ENCODE measurements at regions not wholly inside any gene's neighbourhood (a gene's known extent, or its start where the extent isn't known, plus 50 kb on each side); places are given as distances from the start of the nearest gene placed in this dataset.

DNA sequence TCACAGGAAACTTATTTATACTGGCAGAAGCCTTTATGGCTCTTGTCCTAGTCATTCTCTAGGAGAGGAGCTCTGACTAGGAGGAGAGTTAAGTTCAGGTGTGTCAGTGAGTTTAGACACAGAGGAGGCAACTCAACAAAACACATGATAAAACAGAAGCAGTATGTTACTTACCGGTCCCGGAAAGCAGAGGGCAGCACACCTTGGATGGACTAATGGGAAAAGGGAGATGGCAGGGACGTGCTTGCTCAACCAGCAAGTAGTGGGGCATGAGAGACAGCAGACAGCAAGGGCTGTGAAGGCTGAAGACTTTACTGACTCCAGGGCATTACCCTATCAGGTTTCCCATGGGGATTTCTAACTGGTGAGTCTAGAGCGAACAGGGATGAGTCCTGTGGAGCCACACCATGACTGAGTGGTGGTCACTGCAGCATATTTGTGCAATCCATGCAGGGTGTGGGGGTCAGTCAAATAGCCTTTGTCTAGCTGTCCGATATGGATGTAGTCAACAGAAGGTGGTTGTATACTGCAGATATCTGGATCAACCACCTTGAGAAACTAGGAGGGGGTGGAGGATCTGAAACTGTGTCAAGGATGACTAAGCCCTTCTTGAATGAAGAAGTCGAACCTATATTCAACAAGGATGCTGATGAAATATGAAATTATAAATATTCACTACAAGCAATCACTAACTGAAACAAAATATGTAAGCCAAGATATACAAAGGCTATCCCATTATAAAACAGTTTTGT, 596.3 kb upstream of the CHRM3 start (continued):
- TF ChIP-seq, protein P1, sequence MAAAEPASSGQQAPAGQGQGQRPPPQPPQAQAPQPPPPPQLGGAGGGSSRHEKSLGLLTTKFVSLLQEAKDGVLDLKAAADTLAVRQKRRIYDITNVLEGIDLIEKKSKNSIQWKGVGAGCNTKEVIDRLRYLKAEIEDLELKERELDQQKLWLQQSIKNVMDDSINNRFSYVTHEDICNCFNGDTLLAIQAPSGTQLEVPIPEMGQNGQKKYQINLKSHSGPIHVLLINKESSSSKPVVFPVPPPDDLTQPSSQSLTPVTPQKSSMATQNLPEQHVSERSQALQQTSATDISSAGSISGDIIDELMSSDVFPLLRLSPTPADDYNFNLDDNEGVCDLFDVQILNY (CRISPR knock-in tag; conservative IDR thresholded peaks at IDR 0.05), result no peak

DNA sequence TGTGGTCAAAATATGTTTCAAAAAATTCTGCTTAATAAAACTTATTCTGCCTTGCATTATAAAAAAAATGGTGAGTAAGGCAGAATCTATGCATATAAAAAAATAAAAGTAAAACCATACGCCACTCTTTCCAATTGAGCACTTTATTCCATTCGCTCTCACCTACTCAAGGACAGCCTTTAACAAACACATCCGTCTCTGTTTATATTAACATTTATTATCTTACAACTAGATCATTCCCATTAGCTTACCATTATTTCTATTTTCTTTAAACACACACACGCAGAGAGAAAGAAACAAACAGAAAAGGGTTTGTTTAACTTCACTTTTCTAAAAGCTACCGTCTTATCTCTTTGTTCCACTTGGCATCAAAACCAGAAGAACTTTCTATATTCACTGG, 598.9 kb upstream of the CHRM3 start:
- Histone ChIP-seq H3K27ac (ENCODE audit: extremely low read length, insufficient read depth, low read length) (no peak overlapping the region), H3K4me1 (ENCODE audit: insufficient read depth, low read length) (no peaks in the 10 kb centered on the region), H3K9me3 (ENCODE audit: low read length) (peaks cover 81% of the 10 kb centered on the region), H3K9ac (ENCODE audit: insufficient read depth, low read depth, low read length) (no peak overlapping the region), H3K36me3 (replicated peaks in 1 of 2; ENCODE audit: control insufficient read depth in 1 of 2, insufficient read depth in 2 of 2, low read length in 2 of 2) (no peaks in the 10 kb centered on the region), H2AFZ (ENCODE audit: low read length) (no peak overlapping the region), H3K27me3 (ENCODE audit: control insufficient read depth in 1 of 2, insufficient read depth in 2 of 2, low read length in 2 of 2) (no peaks in the 10 kb centered on the region), H3K4me2 (ENCODE audit: low read depth, low read length) (no peak overlapping the region), H3K4me3 (replicated peaks in 1 of 3; ENCODE audit: insufficient read depth in 1 of 3, low read depth in 2 of 3, low read length in 3 of 3) (no peak overlapping the region), H3K79me2 (ENCODE audit: insufficient read depth, low read length) (no peaks in the 10 kb centered on the region), H4K20me1 (ENCODE audit: insufficient read depth, low read length) (no peaks in the 10 kb centered on the region)
- FAIRE-seq (no peak), DNase-seq (ENCODE audit: low spot score) (no peak), ATAC-seq (no peak)
- no TSS peak for BruUV-seq (replicated peaks)
- in situ Hi-C loops (cut with HindIII; ENCODE audit: extremely low pct_ligation_motif_present, low pct_unique_long_range_greater_than_20kb) (no loop called here), intact Hi-C loops (cut with micrococcal nuclease; ENCODE audit: unreplicated experiment) (no loop called here)
- WGBS (ENCODE audit: low lambda C conversion rate), result 15% methylated on average over 5 of the region's 5 CpGs
- POLR2A ChIA-PET, result no interaction called here
- CTCF ChIA-PET (ENCODE audit: low intra/inter-chr PET ratio, low total read pairs), result no interaction called here
- TF ChIP-seq, protein P2, sequence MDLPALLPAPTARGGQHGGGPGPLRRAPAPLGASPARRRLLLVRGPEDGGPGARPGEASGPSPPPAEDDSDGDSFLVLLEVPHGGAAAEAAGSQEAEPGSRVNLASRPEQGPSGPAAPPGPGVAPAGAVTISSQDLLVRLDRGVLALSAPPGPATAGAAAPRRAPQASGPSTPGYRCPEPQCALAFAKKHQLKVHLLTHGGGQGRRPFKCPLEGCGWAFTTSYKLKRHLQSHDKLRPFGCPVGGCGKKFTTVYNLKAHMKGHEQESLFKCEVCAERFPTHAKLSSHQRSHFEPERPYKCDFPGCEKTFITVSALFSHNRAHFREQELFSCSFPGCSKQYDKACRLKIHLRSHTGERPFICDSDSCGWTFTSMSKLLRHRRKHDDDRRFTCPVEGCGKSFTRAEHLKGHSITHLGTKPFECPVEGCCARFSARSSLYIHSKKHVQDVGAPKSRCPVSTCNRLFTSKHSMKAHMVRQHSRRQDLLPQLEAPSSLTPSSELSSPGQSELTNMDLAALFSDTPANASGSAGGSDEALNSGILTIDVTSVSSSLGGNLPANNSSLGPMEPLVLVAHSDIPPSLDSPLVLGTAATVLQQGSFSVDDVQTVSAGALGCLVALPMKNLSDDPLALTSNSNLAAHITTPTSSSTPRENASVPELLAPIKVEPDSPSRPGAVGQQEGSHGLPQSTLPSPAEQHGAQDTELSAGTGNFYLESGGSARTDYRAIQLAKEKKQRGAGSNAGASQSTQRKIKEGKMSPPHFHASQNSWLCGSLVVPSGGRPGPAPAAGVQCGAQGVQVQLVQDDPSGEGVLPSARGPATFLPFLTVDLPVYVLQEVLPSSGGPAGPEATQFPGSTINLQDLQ (CRISPR knock-in tag; IDR thresholded peaks at IDR 0.05), result no peak
- TF ChIP-seq, protein P3, sequence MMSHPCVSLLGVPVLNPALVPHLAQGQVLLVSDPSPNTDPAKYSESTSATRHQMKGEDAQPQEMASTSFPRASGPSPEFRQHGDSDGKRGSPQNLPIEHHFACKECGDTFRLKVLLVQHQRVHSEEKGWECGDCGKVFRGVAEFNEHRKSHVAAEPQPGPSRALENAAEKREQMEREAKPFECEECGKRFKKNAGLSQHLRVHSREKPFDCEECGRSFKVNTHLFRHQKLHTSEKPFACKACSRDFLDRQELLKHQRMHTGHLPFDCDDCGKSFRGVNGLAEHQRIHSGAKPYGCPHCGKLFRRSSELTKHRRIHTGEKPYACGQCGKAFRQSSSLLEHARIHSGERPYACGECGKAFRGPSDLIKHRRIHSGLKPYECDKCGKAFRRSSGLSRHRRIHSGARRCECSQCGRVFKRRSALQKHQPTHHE (CRISPR knock-in tag; IDR thresholded peaks at IDR 0.05; ENCODE audit: borderline replicate concordance), result no peak
- TF ChIP-seq, protein P4, sequence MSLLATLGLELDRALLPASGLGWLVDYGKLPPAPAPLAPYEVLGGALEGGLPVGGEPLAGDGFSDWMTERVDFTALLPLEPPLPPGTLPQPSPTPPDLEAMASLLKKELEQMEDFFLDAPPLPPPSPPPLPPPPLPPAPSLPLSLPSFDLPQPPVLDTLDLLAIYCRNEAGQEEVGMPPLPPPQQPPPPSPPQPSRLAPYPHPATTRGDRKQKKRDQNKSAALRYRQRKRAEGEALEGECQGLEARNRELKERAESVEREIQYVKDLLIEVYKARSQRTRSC (CRISPR knock-in tag; IDR thresholded peaks at IDR 0.05; ENCODE audit: low read depth), result no peak
- TF ChIP-seq, protein P5, sequence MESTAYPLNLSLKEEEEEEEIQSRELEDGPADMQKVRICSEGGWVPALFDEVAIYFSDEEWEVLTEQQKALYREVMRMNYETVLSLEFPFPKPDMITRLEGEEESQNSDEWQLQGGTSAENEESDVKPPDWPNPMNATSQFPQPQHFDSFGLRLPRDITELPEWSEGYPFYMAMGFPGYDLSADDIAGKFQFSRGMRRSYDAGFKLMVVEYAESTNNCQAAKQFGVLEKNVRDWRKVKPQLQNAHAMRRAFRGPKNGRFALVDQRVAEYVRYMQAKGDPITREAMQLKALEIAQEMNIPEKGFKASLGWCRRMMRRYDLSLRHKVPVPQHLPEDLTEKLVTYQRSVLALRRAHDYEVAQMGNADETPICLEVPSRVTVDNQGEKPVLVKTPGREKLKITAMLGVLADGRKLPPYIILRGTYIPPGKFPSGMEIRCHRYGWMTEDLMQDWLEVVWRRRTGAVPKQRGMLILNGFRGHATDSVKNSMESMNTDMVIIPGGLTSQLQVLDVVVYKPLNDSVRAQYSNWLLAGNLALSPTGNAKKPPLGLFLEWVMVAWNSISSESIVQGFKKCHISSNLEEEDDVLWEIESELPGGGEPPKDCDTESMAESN (CRISPR knock-in tag; conservative IDR thresholded peaks at IDR 0.05), result no peak
- TF ChIP-seq, protein P6, sequence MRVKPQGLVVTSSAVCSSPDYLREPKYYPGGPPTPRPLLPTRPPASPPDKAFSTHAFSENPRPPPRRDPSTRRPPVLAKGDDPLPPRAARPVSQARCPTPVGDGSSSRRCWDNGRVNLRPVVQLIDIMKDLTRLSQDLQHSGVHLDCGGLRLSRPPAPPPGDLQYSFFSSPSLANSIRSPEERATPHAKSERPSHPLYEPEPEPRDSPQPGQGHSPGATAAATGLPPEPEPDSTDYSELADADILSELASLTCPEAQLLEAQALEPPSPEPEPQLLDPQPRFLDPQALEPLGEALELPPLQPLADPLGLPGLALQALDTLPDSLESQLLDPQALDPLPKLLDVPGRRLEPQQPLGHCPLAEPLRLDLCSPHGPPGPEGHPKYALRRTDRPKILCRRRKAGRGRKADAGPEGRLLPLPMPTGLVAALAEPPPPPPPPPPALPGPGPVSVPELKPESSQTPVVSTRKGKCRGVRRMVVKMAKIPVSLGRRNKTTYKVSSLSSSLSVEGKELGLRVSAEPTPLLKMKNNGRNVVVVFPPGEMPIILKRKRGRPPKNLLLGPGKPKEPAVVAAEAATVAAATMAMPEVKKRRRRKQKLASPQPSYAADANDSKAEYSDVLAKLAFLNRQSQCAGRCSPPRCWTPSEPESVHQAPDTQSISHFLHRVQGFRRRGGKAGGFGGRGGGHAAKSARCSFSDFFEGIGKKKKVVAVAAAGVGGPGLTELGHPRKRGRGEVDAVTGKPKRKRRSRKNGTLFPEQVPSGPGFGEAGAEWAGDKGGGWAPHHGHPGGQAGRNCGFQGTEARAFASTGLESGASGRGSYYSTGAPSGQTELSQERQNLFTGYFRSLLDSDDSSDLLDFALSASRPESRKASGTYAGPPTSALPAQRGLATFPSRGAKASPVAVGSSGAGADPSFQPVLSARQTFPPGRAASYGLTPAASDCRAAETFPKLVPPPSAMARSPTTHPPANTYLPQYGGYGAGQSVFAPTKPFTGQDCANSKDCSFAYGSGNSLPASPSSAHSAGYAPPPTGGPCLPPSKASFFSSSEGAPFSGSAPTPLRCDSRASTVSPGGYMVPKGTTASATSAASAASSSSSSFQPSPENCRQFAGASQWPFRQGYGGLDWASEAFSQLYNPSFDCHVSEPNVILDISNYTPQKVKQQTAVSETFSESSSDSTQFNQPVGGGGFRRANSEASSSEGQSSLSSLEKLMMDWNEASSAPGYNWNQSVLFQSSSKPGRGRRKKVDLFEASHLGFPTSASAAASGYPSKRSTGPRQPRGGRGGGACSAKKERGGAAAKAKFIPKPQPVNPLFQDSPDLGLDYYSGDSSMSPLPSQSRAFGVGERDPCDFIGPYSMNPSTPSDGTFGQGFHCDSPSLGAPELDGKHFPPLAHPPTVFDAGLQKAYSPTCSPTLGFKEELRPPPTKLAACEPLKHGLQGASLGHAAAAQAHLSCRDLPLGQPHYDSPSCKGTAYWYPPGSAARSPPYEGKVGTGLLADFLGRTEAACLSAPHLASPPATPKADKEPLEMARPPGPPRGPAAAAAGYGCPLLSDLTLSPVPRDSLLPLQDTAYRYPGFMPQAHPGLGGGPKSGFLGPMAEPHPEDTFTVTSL (CRISPR knock-in tag; IDR thresholded peaks at IDR 0.05; ENCODE audit: borderline replicate concordance), result no peak
- TF ChIP-seq MEF2D (CRISPR knock-in tag; IDR thresholded peaks at IDR 0.05) (no peak), HOXA5 (CRISPR knock-in tag; IDR thresholded peaks at IDR 0.05) (no peak)
